Natural killer cell treated with Interleukin-12 subunit alpha and Interleukin-12 subunit beta and Interleukin-15 and Interleukin-18, amount 100 ng/mL, for 72 hours (primary cell): ENCODE measurements at regions not wholly inside any gene's neighbourhood (a gene's known extent, or its start where the extent isn't known, plus 50 kb on each side); places are given as distances from the start of the nearest gene placed in this dataset.
"Not testable (repeated sequence)": the region's sequence is repeated elsewhere in the genome, so short reads cannot be mapped to it uniquely, and the experiment has no call there.

Source experiments
- ATAC-seq, 2 donors: fragments of 150-1000 bp; cut with Tn5 transposase in 1 of 2; sonication (Bioruptor Pico), chemical (Tn5 transposase) in 1 of 2; 2 replicates each; pipeline ENCODE4 v1.10.0; 2021
- DNase-seq: peaks from one replicate; pipeline ENCODE4 v3.0.0; 2022; ENCODE audit warnings: low spot score
- H3K27ac Mint-ChIP-seq, 2 donors: 1 replicate in 1 of 2; 2 replicates in 1 of 2; pipeline ENCODE4 v1.8.0; 2022; ENCODE audit warnings: mixed read lengths in 2 of 2, mild to moderate bottlenecking in 1 of 2, moderate library complexity in 1 of 2
- H3K27me3 Mint-ChIP-seq, 2 donors: 1 replicate in 1 of 2; 2 replicates in 1 of 2; pipeline ENCODE4 v1.8.0; 2022; ENCODE audit warnings: mixed read lengths in 2 of 2
- H3K36me3 Mint-ChIP-seq: one replicate; pipeline ENCODE4 v1.8.0; 2022; ENCODE audit warnings: mixed read lengths
- H3K4me1 Mint-ChIP-seq, 2 donors: 1 replicate in 1 of 2; 2 replicates in 1 of 2; pipeline ENCODE4 v1.8.0; 2022; ENCODE audit warnings: low read depth in 2 of 2, mixed read lengths in 2 of 2, mild to moderate bottlenecking in 1 of 2
- H3K4me3 Mint-ChIP-seq: one replicate; pipeline ENCODE4 v1.8.0; 2022; ENCODE audit warnings: mixed read lengths
- H3K9me3 Mint-ChIP-seq: 2 replicates; pipeline ENCODE4 v1.8.0; 2022; ENCODE audit warnings: mixed read lengths

DNA sequence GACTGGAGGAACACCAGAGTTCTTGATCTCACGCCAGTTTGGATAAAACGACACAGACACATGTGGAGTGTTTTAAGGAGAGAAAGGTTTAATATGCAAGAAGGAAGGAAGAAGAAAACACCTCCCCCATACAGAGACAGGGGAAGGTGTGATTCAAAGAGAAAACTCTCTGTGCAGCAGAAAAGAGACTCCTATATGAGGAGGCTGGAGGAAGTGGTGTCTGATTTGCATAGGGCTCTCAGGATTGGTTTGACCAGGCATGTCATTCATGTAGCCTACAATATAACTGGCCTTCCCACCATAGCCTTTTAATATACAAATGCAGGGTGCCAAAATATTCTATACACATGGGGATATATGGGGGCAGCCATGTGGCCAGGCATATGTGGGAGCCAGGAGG lies 1386.5 kb downstream of the RPIA start:
- no peaks in the 10 kb centered on the region for H3K36me3 Mint-ChIP-seq
- no peak overlapping the region for H3K27ac Mint-ChIP-seq
- DNase-seq (no peak), ATAC-seq (no peak)
- no peak overlapping the region for H3K4me3 Mint-ChIP-seq
- peaks cover 6% of the 10 kb centered on the region for H3K9me3 Mint-ChIP-seq
- no peaks in the 10 kb centered on the region for H3K4me1 Mint-ChIP-seq
- H3K27me3 Mint-ChIP-seq: peaks cover 0 to 6% of the 10 kb centered on the region in 2 donors

- H3K4me1 Mint-ChIP-seq: no peaks in the 10 kb centered on the region
- DNase-seq (no peak), ATAC-seq (no peak)
- H3K27me3 Mint-ChIP-seq: peaks cover 0 to 6% of the 10 kb centered on the region in 2 donors
- peaks cover 6% of the 10 kb centered on the region for H3K9me3 Mint-ChIP-seq
- no peaks in the 10 kb centered on the region for H3K36me3 Mint-ChIP-seq
- no peak overlapping the region for H3K4me3 Mint-ChIP-seq
- H3K27ac Mint-ChIP-seq: no peak overlapping the region
Measured at GRCh38 chr2:90079374-90079773, 1387.9 kb downstream of the RPIA start.

GRCh38 chr2:90087792-90088191 lies 1396.3 kb downstream of the RPIA start:
- H3K4me1 Mint-ChIP-seq, H3K27me3 Mint-ChIP-seq, DNase-seq, H3K9me3 Mint-ChIP-seq, H3K36me3 Mint-ChIP-seq, ATAC-seq, H3K27ac Mint-ChIP-seq, H3K4me3 Mint-ChIP-seq: not testable (repeated sequence)

DNA sequence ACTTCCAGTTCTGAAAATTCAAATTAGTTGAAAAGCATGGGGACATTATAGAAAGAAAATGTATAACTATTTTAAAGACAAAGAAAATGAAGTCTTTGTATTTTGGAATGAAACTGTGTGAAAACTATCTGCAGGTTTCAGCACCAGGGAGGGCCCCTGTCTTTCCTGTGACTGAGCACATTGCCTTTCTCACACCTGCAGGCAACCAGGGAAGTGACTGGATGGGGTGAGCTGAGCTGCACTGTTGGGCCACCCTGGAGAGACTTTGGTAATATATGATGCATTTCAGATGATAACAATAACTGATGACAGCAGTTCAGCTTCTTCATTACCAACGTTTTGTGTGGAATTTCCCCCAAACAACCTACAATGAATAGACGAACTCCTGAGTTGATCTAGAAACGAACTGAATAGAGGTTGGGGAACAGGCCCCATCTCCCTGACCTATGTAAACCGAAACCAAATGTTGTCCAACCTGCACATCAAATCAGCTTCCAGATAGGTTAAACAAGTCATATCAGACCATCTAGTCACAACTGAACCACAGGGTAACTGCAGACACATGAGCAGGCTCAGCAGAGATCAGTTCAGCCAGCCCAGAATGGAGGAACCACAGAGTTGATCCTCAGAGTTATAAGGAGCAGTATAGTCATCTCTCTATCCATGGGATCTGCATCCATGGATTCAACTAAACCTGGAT lies 1402.2 kb downstream of the RPIA start:
- H3K4me1 Mint-ChIP-seq, DNase-seq, H3K27me3 Mint-ChIP-seq, H3K4me3 Mint-ChIP-seq, H3K9me3 Mint-ChIP-seq, H3K36me3 Mint-ChIP-seq, H3K27ac Mint-ChIP-seq, ATAC-seq: not testable (repeated sequence)

- not testable (repeated sequence) for H3K4me1 Mint-ChIP-seq, H3K9me3 Mint-ChIP-seq, H3K27me3 Mint-ChIP-seq, H3K27ac Mint-ChIP-seq, ATAC-seq, DNase-seq, H3K36me3 Mint-ChIP-seq, H3K4me3 Mint-ChIP-seq
Measured at GRCh38 chr2:90097617-90098016, 1406.1 kb downstream of the RPIA start.

DNA sequence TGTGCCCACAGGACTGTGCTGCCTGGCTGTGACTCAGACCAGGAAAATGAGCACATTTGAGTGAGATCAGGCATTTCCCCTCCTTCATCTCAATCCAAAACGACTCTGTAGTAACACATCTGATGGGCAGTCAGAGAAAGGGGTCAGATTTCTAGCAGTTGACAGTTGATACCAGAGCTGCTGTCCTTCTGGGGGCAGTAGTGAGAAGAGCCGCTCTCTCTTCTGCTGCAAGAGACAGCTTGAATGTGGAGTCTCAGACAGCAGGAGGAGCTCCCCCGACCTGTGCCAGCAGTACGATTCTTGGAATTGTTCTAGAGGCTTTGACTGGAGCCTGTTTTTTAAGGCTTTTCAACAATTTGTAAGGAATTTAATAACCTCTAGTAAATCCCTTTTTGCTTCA lies 1413.7 kb downstream of the RPIA start:
- not testable (repeated sequence) for H3K27me3 Mint-ChIP-seq, ATAC-seq, H3K27ac Mint-ChIP-seq, DNase-seq, H3K9me3 Mint-ChIP-seq, H3K36me3 Mint-ChIP-seq, H3K4me1 Mint-ChIP-seq, H3K4me3 Mint-ChIP-seq

GRCh38 chr2:90123409-90123808 lies 1431.9 kb downstream of the RPIA start:
- not testable (repeated sequence) for DNase-seq, H3K27me3 Mint-ChIP-seq, H3K36me3 Mint-ChIP-seq, H3K4me1 Mint-ChIP-seq, ATAC-seq, H3K4me3 Mint-ChIP-seq, H3K27ac Mint-ChIP-seq, H3K9me3 Mint-ChIP-seq

GRCh38 chr2:90139046-90139445 lies 1447.6 kb downstream of the RPIA start:
- not testable (repeated sequence) for ATAC-seq

GRCh38 chr2:90141558-90141957 lies 1450.1 kb downstream of the RPIA start:
- not testable (repeated sequence) for ATAC-seq, H3K4me1 Mint-ChIP-seq, H3K36me3 Mint-ChIP-seq, H3K4me3 Mint-ChIP-seq, H3K27ac Mint-ChIP-seq, DNase-seq, H3K9me3 Mint-ChIP-seq, H3K27me3 Mint-ChIP-seq

More at GRCh38 chr2:90139046-90139445, 1447.6 kb downstream of the RPIA start:
- DNase-seq, H3K27ac Mint-ChIP-seq, H3K27me3 Mint-ChIP-seq, H3K9me3 Mint-ChIP-seq, H3K4me3 Mint-ChIP-seq, H3K4me1 Mint-ChIP-seq, H3K36me3 Mint-ChIP-seq: not testable (repeated sequence)

GRCh38 chr2:90151805-90152204 lies 1460.3 kb downstream of the RPIA start:
- not testable (repeated sequence) for H3K27ac Mint-ChIP-seq, H3K4me1 Mint-ChIP-seq, DNase-seq, H3K36me3 Mint-ChIP-seq, H3K9me3 Mint-ChIP-seq, H3K27me3 Mint-ChIP-seq, H3K4me3 Mint-ChIP-seq, ATAC-seq

DNA sequence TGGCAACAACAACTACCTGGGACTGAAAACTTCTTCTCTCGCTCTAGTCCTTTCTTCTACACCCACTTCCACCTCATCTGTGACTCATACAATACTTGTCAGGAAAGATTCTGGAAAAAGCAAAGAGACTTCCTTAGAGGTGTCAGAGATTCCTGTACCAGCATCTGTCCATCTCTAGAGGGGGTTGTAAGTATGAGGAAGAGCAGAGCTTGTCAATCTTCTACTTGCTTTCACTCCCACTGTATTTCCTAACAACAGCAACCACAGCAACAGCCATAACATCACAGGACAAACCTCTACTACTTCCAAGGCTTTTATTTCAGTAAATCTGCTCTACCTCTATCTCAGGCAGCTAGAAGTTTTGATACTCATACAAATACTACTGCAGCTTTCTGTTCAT lies 1479.5 kb downstream of the RPIA start:
- H3K4me1 Mint-ChIP-seq, ATAC-seq, H3K27me3 Mint-ChIP-seq, DNase-seq, H3K4me3 Mint-ChIP-seq, H3K36me3 Mint-ChIP-seq, H3K27ac Mint-ChIP-seq, H3K9me3 Mint-ChIP-seq: not testable (repeated sequence)

- not testable (repeated sequence) for H3K9me3 Mint-ChIP-seq, H3K4me3 Mint-ChIP-seq, ATAC-seq, H3K4me1 Mint-ChIP-seq, DNase-seq, H3K27me3 Mint-ChIP-seq, H3K27ac Mint-ChIP-seq, H3K36me3 Mint-ChIP-seq
Measured at GRCh38 chr2:90173081-90173480, 1481.6 kb downstream of the RPIA start.

- not testable (repeated sequence) for H3K9me3 Mint-ChIP-seq, H3K27ac Mint-ChIP-seq, ATAC-seq, H3K4me1 Mint-ChIP-seq, H3K4me3 Mint-ChIP-seq, H3K36me3 Mint-ChIP-seq, H3K27me3 Mint-ChIP-seq, DNase-seq
Measured at GRCh38 chr2:90179591-90179990, 1488.1 kb downstream of the RPIA start.

- no peaks in the 10 kb centered on the region for H3K9me3 Mint-ChIP-seq
- no peak overlapping the region for H3K27ac Mint-ChIP-seq
- no peaks in the 10 kb centered on the region for H3K4me1 Mint-ChIP-seq
- no peaks in the 10 kb centered on the region for H3K27me3 Mint-ChIP-seq
- H3K4me3 Mint-ChIP-seq: no peak overlapping the region
- ATAC-seq (no peak), DNase-seq (no peak)
- no peaks in the 10 kb centered on the region for H3K36me3 Mint-ChIP-seq
Measured at GRCh38 chr2:90207454-90208058, 1516.1 kb downstream of the RPIA start.

GRCh38 chr2:90209009-90209408 lies 1517.5 kb downstream of the RPIA start:
- no peak overlapping the region for H3K27ac Mint-ChIP-seq
- no peaks in the 10 kb centered on the region for H3K4me1 Mint-ChIP-seq
- DNase-seq: no peak
- H3K9me3 Mint-ChIP-seq: no peaks in the 10 kb centered on the region
- no peaks in the 10 kb centered on the region for H3K27me3 Mint-ChIP-seq
- no peak for ATAC-seq
- no peak overlapping the region for H3K4me3 Mint-ChIP-seq
- H3K36me3 Mint-ChIP-seq: no peaks in the 10 kb centered on the region
